Activated T-helper 2 cell treated with anti-CD3 and anti-CD28 coated beads, Interferon-gamma antibody, Interleukin-2, Interleukin-4, amounts not matched to agents 10 μg/mL and 5 μg/mL and 100 μg/mL, durations not matched to agents 14 hours and 24 hours and 36 hours (primary cell): ENCODE measurements at regions not wholly inside any gene's neighbourhood (a gene's known extent, or its start where the extent isn't known, plus 50 kb on each side); places are given as distances from the start of the nearest gene placed in this dataset.
"Not testable (repeated sequence)": the region's sequence is repeated elsewhere in the genome, so short reads cannot be mapped to it uniquely, and the experiment has no call there.

ENCODE experiments used
- DNase-seq: peaks from one replicate; pipeline ENCODE4 v3.0.0; 2021; ENCODE audit warnings: low spot score
- H3K27ac Mint-ChIP-seq: one replicate; pipeline ENCODE4 v1.8.0; 2021; ENCODE audit warnings: mixed read lengths
- H3K27me3 Mint-ChIP-seq: one replicate; pipeline ENCODE4 v1.8.0; 2021; ENCODE audit warnings: low read depth, mixed read lengths
- H3K36me3 Mint-ChIP-seq: one replicate; pipeline ENCODE4 v1.8.0; 2021; ENCODE audit warnings: low read depth, mixed read lengths
- H3K4me1 Mint-ChIP-seq: one replicate; pipeline ENCODE4 v1.8.0; 2021; ENCODE audit warnings: low read depth, mixed read lengths
- H3K4me3 Mint-ChIP-seq: one replicate; pipeline ENCODE4 v1.8.0; 2021; ENCODE audit warnings: low read depth, mild to moderate bottlenecking, moderate library complexity, mixed read lengths
- H3K9me3 Mint-ChIP-seq: one replicate; pipeline ENCODE4 v1.8.0; 2021; ENCODE audit warnings: mixed read lengths
- intact Hi-C: fragments of 100-400 bp; cut with micrococcal nuclease; formaldehyde crosslinking; loops from one replicate; pipeline ENCODE4 v1.15.1; 2023

- no peaks in the 10 kb centered on the region for H3K4me1 Mint-ChIP-seq
- H3K27ac Mint-ChIP-seq, result no peak overlapping the region
- DNase-seq, result no peak
- H3K27me3 Mint-ChIP-seq, result peaks cover 14% of the 10 kb centered on the region
- intact Hi-C loops, result no loop called here
- no peaks in the 10 kb centered on the region for H3K9me3 Mint-ChIP-seq
- H3K36me3 Mint-ChIP-seq, result no peaks in the 10 kb centered on the region
- H3K4me3 Mint-ChIP-seq, result no peak overlapping the region
Observed at GRCh38 chr15:79549196-79549595, 117.1 kb downstream of the MINAR1 start.

DNA sequence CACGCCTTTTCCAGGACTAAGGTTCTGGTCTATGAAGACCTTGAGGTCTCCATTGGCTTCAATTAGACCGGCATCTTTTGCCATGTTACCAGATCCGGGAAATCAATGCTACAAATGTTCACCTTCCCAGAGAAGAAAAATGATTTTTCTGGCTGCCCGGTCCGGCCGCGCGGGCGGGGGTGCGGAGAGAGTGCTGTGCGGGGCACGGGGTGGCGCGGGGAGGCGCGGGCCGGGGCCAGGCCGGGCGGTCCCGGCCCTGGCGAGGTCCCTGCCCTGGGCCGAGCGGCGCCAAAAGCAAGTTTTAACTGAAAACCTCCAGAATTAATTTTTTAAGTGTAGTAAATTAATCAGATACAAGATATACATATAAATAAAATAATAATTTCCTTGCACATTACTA lies 128.2 kb downstream of the MINAR1 start:
- no peak overlapping the region for H3K27ac Mint-ChIP-seq
- H3K36me3 Mint-ChIP-seq, result no peaks in the 10 kb centered on the region
- no peaks in the 10 kb centered on the region for H3K4me1 Mint-ChIP-seq
- no peaks in the 10 kb centered on the region for H3K9me3 Mint-ChIP-seq
- H3K27me3 Mint-ChIP-seq, result peaks cover 10% of the 10 kb centered on the region
- intact Hi-C loops, result no loop called here
- no peak overlapping the region for H3K4me3 Mint-ChIP-seq
- DNase-seq, result no peak

- intact Hi-C loops, result no loop called here
- DNase-seq, result no peak
- Mint-ChIP-seq H3K36me3 (no peaks in the 10 kb centered on the region), H3K27ac (no peak overlapping the region), H3K27me3 (peaks cover 9% of the 10 kb centered on the region), H3K9me3 (no peaks in the 10 kb centered on the region), H3K4me1 (no peaks in the 10 kb centered on the region), H3K4me3 (no peak overlapping the region)
Observed at GRCh38 chr15:79561982-79562381, 129.8 kb downstream of the MINAR1 start.

- Mint-ChIP-seq H3K4me3 (no peak overlapping the region), H3K9me3 (no peaks in the 10 kb centered on the region), H3K4me1 (no peaks in the 10 kb centered on the region), H3K27ac (no peak overlapping the region), H3K27me3 (peaks cover 11% of the 10 kb centered on the region), H3K36me3 (no peaks in the 10 kb centered on the region)
- intact Hi-C loops, result no loop called here
- DNase-seq, result no peak
Observed at GRCh38 chr15:79562403-79562815, 130.3 kb downstream of the MINAR1 start.

DNA sequence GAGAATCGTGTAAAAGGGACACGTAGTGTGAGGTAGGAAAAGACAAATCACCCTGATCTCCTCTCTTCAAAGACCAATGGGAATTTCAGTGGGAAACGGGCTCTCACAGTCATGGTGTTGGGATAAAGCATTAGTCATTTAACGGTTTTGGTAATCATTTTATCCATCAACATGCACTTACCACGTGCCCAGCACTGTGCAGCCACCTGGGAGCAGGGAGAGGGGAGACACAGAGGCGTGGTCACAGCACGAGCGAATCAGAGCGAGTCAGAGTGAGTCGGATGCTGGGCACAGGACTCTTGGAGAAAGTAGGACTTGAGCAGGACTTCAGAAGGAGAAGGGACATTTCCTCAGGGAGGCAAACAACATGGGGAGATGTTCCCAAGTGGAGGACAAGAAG lies 130.8 kb downstream of the MINAR1 start:
- Mint-ChIP-seq H3K4me1 (no peaks in the 10 kb centered on the region), H3K27ac (no peak overlapping the region), H3K9me3 (no peaks in the 10 kb centered on the region), H3K4me3 (no peak overlapping the region), H3K27me3 (peaks cover 11% of the 10 kb centered on the region), H3K36me3 (no peaks in the 10 kb centered on the region)
- intact Hi-C loops, result no loop called here
- DNase-seq, result no peak

DNA sequence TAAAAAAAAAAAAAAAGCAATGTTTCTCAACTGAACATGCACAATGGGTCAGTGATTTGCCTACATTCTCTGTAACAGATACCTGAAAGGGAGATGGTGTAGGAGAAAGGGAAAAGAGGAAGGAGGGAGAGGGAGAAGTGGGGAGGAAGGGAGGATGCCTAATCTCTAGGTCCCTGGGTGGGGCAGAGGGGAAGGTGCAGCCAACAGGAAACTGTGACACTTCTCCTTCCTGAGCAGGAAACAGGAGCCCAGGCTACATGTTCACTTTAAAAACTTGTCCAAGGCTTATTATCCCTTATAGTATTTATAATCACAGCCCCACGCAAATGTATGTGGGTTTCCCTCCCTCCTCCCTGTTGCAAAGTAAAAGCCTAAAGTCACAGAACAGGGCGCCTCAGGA lies 137.9 kb downstream of the MINAR1 start:
- Mint-ChIP-seq H3K9me3 (no peaks in the 10 kb centered on the region), H3K4me3 (no peak overlapping the region), H3K4me1 (no peaks in the 10 kb centered on the region), H3K27me3 (peaks cover 8% of the 10 kb centered on the region), H3K36me3 (no peaks in the 10 kb centered on the region), H3K27ac (no peak overlapping the region)
- intact Hi-C loops, result no loop called here
- no peak for DNase-seq

DNA sequence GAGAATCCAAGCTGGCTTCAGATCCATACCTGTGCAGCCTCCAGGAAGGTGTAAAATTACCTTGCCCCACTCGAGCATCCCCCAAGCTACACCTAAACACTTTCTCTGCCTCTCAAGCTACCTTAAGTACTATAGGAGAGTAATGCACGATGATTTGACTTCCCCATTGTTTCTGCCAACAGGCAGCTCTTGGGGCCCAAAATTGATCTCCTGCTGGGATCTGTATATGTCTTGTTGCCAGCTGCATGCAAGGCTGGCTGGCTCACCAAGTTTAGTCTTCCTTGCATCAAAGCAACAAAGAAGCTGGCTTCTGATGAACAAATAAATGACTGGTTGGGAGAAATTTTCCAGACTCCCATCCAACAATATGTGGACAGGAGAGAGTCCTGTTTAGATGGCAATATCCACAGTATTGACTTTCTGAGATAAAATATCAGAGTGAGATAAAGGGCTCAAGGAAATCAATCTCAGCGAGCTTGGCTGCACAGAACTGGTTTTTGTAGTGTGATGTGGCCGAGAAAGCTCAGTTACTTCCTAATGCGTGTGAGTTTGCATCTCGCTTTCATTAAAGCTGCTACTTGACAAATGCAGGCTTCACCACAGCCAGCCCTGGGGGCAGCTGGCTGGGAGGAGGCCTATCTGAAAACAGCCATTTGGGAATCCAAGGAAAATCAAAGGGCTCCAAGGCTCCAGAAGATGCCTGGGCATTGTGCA lies 140.7 kb downstream of the MINAR1 start:
- Mint-ChIP-seq H3K27me3 (peaks cover 7% of the 10 kb centered on the region), H3K4me3 (no peak overlapping the region), H3K4me1 (no peaks in the 10 kb centered on the region), H3K36me3 (no peaks in the 10 kb centered on the region), H3K9me3 (no peaks in the 10 kb centered on the region), H3K27ac (no peak overlapping the region)
- intact Hi-C loops, result no loop called here
- no peak for DNase-seq

DNA sequence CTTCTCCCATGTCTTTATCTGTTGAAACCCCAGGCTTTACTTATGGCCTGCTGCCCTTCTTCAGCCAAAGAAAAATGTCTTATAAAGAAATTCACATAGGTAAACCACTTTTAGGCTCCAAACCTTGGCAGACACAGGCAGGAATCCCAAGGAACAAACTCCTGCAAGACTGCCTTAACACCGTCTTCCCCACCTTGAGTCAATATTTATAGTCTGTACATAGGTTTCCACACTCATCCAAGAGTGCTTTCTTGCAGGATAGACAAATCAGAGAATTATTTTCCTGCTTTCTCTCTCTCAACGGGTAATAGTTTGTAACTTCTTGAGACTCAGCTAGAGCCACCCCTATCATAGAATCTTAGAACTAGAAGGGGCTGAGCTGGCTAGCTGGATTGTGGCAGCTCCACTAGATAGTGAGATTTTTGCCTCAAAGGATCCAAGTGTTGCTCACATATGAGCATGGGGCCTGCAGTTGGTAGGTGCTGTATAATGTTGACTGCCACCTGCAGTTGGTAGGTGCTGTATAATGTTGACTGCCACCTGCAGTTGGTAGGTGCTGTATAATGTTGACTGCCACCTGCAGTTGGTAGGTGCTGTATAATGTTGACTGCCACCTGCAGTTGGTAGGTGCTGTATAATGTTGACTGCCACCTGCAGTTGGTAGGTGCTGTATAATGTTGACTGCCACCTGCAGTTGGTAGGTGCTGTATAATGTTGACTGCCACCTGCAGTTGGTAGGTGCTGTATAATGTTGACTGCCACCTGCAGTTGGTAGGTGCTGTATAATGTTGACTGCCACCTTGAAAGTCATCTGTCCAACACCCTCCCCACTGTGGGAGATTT lies 142.5 kb downstream of the MINAR1 start:
- H3K27ac Mint-ChIP-seq, H3K36me3 Mint-ChIP-seq, DNase-seq, H3K9me3 Mint-ChIP-seq, intact Hi-C loops, H3K4me3 Mint-ChIP-seq, H3K27me3 Mint-ChIP-seq, H3K4me1 Mint-ChIP-seq: not testable (repeated sequence)

DNA sequence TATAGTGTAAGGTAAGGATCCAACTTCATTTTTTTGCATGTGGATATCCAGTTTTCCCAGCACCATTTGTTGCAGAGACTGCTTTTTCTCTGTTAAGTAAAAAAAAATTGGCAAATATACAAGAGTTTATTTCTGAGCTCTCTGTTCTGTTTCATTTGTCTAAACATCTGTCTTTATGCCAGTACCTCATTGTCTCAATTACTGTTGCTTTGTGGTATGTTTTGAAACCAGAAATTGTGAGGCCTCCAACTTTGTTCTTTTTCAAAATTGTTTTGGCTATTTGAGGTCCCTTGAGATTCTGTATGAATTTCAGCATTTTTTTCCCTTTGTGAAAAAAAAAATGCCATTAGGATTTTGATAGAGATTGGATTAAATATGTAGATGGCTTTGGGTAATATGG lies 150.5 kb downstream of the MINAR1 start:
- Mint-ChIP-seq H3K9me3 (no peaks in the 10 kb centered on the region), H3K36me3 (no peaks in the 10 kb centered on the region), H3K27ac (no peak overlapping the region), H3K27me3 (peaks cover 42% of the 10 kb centered on the region), H3K4me1 (no peaks in the 10 kb centered on the region), H3K4me3 (no peak overlapping the region)
- intact Hi-C loops, result no loop called here
- DNase-seq, result no peak

GRCh38 chr15:79592126-79592525 lies 160.0 kb downstream of the MINAR1 start:
- H3K36me3 Mint-ChIP-seq, result no peaks in the 10 kb centered on the region
- DNase-seq, result no peak
- no peaks in the 10 kb centered on the region for H3K9me3 Mint-ChIP-seq
- H3K27me3 Mint-ChIP-seq, result peaks cover 21% of the 10 kb centered on the region
- no peak overlapping the region for H3K27ac Mint-ChIP-seq
- H3K4me3 Mint-ChIP-seq, result no peak overlapping the region
- peaks cover 5% of the 10 kb centered on the region for H3K4me1 Mint-ChIP-seq
- intact Hi-C loops, result no loop called here

GRCh38 chr15:79593119-79593869 lies 161.2 kb downstream of the MINAR1 start:
- intact Hi-C loops, result no loop called here
- Mint-ChIP-seq H3K4me1 (peaks cover 5% of the 10 kb centered on the region), H3K9me3 (no peaks in the 10 kb centered on the region), H3K27me3 (peaks cover 18% of the 10 kb centered on the region), H3K27ac (no peak overlapping the region), H3K36me3 (no peaks in the 10 kb centered on the region), H3K4me3 (no peak overlapping the region)
- no peak for DNase-seq

- Mint-ChIP-seq H3K36me3 (no peaks in the 10 kb centered on the region), H3K4me1 (peaks cover 5% of the 10 kb centered on the region), H3K9me3 (no peaks in the 10 kb centered on the region), H3K27me3 (peaks cover 18% of the 10 kb centered on the region), H3K27ac (no peak overlapping the region), H3K4me3 (no peak overlapping the region)
- intact Hi-C loops, result no loop called here
- DNase-seq, result no peak
Observed at GRCh38 chr15:79595306-79595705, 163.2 kb downstream of the MINAR1 start.
